Nephron progenitor cell (in vitro differentiated cells): ENCODE measurements at regions not wholly inside any gene's neighbourhood (a gene's known extent, or its start where the extent isn't known, plus 50 kb on each side); places are given as distances from the start of the nearest gene placed in this dataset.

Experiments
- DNase-seq: peaks from one replicate; pipeline ENCODE4 v3.0.0; 2021
- H3K27ac Mint-ChIP-seq: 2 replicates; pipeline ENCODE4 v1.8.0; 2021; ENCODE audit warnings: mild to moderate bottlenecking, moderate library complexity, mixed read lengths
- H3K27me3 Mint-ChIP-seq: 2 replicates; pipeline ENCODE4 v1.8.0; 2021; ENCODE audit warnings: mild to moderate bottlenecking, low read depth, mixed read lengths; ENCODE audit not compliant: poor library complexity
- H3K36me3 Mint-ChIP-seq: 2 replicates; pipeline ENCODE4 v1.8.0; 2021; ENCODE audit warnings: low read depth, mixed read lengths
- H3K4me1 Mint-ChIP-seq: 2 replicates; pipeline ENCODE4 v1.8.0; 2021; ENCODE audit warnings: mixed read lengths
- H3K4me3 Mint-ChIP-seq: 2 replicates; pipeline ENCODE4 v1.8.0; 2021; ENCODE audit warnings: mild to moderate bottlenecking, moderate library complexity, mixed read lengths
- H3K9me3 Mint-ChIP-seq: 2 replicates; pipeline ENCODE4 v1.8.0; 2021; ENCODE audit warnings: mild to moderate bottlenecking, moderate library complexity, mixed read lengths
- CTCF ChIP-seq: fragments of 200-600 bp; sonication (generic); IDR thresholded peaks from 2 replicates; pipeline ENCODE4 v1.5.0; 2021; ENCODE audit warnings: antibody characterized with exemption

- Mint-ChIP-seq H3K27me3 (peaks cover 12% of the 10 kb centered on the region), H3K4me1 (peaks cover 58% of the 10 kb centered on the region), H3K27ac (no peak overlapping the region), H3K9me3 (no peaks in the 10 kb centered on the region), H3K4me3 (no peak overlapping the region), H3K36me3 (peaks cover 5% of the 10 kb centered on the region)
- TF ChIP-seq CTCF: no peak
- no peak for DNase-seq
Observed at GRCh38 chr15:96183514-96183850, 147.0 kb upstream of the NR2F2 start.

- peaks cover 5% of the 10 kb centered on the region for H3K36me3 Mint-ChIP-seq
- no peak overlapping the region for H3K27ac Mint-ChIP-seq
- TF ChIP-seq CTCF: no peak
- peaks cover 10% of the 10 kb centered on the region for H3K27me3 Mint-ChIP-seq
- H3K4me1 Mint-ChIP-seq: peaks cover 61% of the 10 kb centered on the region
- no peak overlapping the region for H3K4me3 Mint-ChIP-seq
- H3K9me3 Mint-ChIP-seq: no peaks in the 10 kb centered on the region
- no peak for DNase-seq
Observed at GRCh38 chr15:96183867-96184266, 146.6 kb upstream of the NR2F2 start.

- no peak for TF ChIP-seq CTCF
- H3K9me3 Mint-ChIP-seq: no peaks in the 10 kb centered on the region
- H3K36me3 Mint-ChIP-seq: peaks cover 5% of the 10 kb centered on the region
- H3K27ac Mint-ChIP-seq: no peak overlapping the region
- no peak for DNase-seq
- H3K4me3 Mint-ChIP-seq: no peak overlapping the region
- peaks cover 6% of the 10 kb centered on the region for H3K27me3 Mint-ChIP-seq
- peaks cover 61% of the 10 kb centered on the region for H3K4me1 Mint-ChIP-seq
Observed at GRCh38 chr15:96184297-96184696, 146.2 kb upstream of the NR2F2 start.

GRCh38 chr15:96186105-96186504 lies 144.4 kb upstream of the NR2F2 start:
- no peak overlapping the region for H3K4me3 Mint-ChIP-seq
- no peaks in the 10 kb centered on the region for H3K9me3 Mint-ChIP-seq
- H3K27ac Mint-ChIP-seq: no peak overlapping the region
- DNase-seq: no peak
- H3K36me3 Mint-ChIP-seq: peaks cover 7% of the 10 kb centered on the region
- H3K4me1 Mint-ChIP-seq: peaks cover 46% of the 10 kb centered on the region
- no peak for TF ChIP-seq CTCF
- no peaks in the 10 kb centered on the region for H3K27me3 Mint-ChIP-seq

GRCh38 chr15:96187341-96188305 lies 142.9 kb upstream of the NR2F2 start:
- peaks cover 13% of the 10 kb centered on the region for H3K36me3 Mint-ChIP-seq
- H3K4me3 Mint-ChIP-seq: no peak overlapping the region
- no peak for TF ChIP-seq CTCF
- H3K4me1 Mint-ChIP-seq: peaks cover 32% of the 10 kb centered on the region
- no peaks in the 10 kb centered on the region for H3K9me3 Mint-ChIP-seq
- DNase-seq: no peak
- no peaks in the 10 kb centered on the region for H3K27me3 Mint-ChIP-seq
- peak overlapping the region; percentile 66 for H3K27ac Mint-ChIP-seq

- DNase-seq: no peak
- TF ChIP-seq CTCF: no peak
- no peak overlapping the region for H3K4me3 Mint-ChIP-seq
- no peak overlapping the region for H3K27ac Mint-ChIP-seq
- H3K36me3 Mint-ChIP-seq: peaks cover 64% of the 10 kb centered on the region
- peaks cover 6% of the 10 kb centered on the region for H3K27me3 Mint-ChIP-seq
- H3K4me1 Mint-ChIP-seq: no peaks in the 10 kb centered on the region
- H3K9me3 Mint-ChIP-seq: peaks cover 21% of the 10 kb centered on the region
Observed at GRCh38 chr15:96197721-96198120, 132.8 kb upstream of the NR2F2 start.
